ENCODE measurements at regions not wholly inside any gene's neighbourhood (a gene's known extent, or its start where the extent isn't known, plus 50 kb on each side); places are given as distances from the start of the nearest gene placed in this dataset.

GRCh38 chr22:48952256-48953102 lies 875.2 kb downstream of the BRD1 start:
- DNase-seq (ENCODE audit: low read depth), result no peak

DNA sequence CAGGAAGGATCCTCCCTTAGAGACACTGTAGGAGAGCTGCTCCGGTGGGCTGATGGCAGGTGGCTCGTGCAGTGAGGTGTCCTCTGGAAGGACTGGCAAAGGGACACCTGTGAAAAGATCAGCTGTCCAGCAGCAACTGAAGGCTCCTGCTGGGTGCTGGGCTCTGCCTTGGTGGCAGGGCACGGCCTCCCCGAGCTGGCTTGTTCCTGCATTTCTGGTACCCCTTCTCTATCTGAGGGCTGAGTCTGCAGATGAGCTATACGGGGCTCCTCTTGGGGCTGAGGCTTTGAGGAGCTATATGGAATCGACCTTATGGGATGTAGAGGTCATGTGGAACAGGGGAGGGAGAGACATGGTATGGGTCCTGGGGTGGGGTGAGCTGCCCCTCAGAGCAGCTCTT lies 875.8 kb downstream of the BRD1 start:
- no peak for DNase-seq (ENCODE audit: low read depth)

DNA sequence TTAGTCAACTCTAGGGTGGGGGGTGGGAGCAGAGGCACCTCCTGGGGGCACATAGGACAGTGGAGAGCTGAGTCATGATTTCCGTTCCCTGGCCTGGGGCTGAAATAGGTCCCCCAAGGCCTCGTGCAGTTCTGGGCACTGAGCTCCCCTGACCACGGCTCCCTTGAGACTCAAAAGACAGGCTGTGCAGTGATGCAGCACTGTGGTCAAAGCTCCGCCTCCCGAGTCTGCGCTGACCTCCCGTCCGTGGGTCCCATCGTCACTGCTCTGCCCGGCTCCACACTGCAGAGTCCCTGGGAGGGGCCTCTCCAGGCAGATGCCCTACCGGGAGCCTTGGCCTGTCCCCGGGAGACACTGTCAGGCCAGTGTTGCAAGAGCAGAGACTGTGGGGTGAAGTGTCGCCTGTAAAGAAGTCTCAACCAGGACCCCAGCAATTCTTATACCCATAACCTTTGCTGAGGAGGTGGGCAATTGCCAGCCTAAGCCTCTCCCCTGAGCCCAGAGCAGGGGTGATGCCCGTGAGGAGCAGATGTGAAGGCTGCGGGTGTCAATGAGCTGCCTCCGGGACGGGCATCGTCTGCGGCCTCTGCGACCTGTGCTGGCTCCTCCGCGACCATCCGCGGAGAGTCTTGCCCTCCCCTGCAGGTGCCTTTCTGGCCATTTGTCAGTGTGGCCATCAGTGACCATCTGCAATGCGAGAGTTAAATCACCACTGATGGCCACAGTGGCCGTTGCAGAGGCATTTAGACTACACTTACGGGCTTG lies 877.3 kb downstream of the BRD1 start:
- no peak for DNase-seq (ENCODE audit: low read depth)

GRCh38 chr22:48949375-48950149 lies 878.1 kb downstream of the BRD1 start:
- DNase-seq (ENCODE audit: low read depth), result no peak

- DNase-seq (ENCODE audit: low read depth), result no peak
Observed at GRCh38 chr22:48948575-48949170, 879.0 kb downstream of the BRD1 start.

GRCh38 chr22:48947636-48948035 lies 880.0 kb downstream of the BRD1 start:
- DNase-seq (ENCODE audit: low read depth), result no peak

DNA sequence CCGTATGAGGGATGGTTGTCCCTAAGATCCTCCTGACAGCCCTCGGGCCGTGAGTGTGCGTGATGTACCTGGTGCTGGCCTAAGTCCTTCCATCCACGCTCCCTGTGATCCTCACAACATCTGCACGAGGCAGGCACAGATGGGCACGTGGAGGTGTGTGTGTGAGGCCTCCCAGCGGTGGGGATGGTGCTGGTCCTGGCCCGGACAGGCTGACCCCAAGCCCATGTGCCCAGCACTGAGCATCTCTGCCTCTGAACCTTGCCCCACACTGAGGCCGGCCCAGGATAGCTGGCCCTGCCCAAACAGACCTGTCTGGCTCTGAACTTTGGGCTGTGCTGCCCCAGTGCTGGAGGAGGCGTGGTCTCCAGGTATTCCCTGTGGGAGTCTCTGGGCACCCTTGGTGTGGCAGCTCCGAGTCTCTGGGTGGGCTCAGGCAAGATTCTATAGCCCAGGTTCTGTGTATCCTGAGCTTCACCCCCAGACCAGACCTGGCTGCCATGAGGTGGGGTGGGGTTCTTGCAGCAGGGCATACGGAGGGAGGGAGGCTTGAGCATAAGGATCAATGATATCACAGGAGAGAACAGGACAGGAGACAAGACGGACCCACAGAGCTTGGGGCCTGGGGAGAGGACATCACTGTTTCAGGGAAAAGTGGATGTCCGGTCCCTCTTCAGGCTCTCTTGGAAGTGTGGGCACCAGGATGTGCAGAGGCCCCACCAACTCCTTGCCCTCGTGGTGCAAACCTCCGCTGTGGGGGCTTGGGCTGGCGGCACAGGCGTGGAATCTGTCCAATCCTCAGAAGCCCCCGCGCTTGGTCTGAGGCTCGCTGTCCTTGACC lies 881.8 kb downstream of the BRD1 start:
- no peak for DNase-seq (ENCODE audit: low read depth)

GRCh38 chr22:48944751-48945620 lies 882.7 kb downstream of the BRD1 start:
- no peak for DNase-seq (ENCODE audit: low read depth)

- no peak for DNase-seq (ENCODE audit: low read depth)
Observed at GRCh38 chr22:48944433-48944750, 883.3 kb downstream of the BRD1 start.

DNA sequence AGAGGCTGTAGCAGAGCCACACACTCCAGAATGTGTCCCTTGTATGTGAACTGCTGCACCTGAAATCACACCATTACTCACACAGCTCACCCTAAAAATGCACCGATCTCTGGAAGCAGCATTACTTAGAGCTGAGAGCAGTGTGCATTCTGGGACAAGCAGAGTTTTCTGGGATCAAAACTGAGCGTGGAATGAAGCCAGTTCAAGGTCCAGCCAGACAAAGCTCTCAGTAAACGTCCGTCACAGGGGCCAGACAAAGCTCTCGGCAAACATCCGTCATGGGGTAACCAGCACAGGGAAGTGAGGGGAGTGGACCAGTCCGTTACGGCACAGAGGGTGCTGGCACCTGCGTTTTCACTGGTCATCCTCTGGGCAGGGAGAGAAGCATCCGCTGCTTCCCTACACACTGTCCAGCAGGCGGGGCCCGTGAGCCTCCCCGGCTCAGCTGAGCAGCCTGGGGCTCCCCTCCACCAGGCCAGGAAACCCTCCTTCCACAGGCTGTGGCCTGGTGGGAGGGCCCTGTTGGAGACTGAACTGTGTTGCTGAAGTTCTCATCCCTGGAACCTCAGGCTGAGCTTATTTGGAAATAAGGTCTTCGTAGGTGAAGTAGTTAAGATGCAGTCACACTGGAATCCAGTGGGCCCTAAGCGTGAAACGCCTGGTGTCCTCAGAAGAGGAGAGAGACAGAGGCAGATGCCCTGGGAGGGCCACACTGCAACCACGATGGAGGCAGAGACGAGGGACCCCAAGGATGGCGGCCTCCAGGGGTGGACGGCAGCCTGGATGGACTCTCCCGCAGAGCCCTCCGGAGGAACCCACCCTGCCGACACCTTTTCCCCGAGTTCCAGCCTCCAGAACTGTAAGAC lies 883.9 kb downstream of the BRD1 start:
- no peak for DNase-seq (ENCODE audit: low read depth)

DNA sequence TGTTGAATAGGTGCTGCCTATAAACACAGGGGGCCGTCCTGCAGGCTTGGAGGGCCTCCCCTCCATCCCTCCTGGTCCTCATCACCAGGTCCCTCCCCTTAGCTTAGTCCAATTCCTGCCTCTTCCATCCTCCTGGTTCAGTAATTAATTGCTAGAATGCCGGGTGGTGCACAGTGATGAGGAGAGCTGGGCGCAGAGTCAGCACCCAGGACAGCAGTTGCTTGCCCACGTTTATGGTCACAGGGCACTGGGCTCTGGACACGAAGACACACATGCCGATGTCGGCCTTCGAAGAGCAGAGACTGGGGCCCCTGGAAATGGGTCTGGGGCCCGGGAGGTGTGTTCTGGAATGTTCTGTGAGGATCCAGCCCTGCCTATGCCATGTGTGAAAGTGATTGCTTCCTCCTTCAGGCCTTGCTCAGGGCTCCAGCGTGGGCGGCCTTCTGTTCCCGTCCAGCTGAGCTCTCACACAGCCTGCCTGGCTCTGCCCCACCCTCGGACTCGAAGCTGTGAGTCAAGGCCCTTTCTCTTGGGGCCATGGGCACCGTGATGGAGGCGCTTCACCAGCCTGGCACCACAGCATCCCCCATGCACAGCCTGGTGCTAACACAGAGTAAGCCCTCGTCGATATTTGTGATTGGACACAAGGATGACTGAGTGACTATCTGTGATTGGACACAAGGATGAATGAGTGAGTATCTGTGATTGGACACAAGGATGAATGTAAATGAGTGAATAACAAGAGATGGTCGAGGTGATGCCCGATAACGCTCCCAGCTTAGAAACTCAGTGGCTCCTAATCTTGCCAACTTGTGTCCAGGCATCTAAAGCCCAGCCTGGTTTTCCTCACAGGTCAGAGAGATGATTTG lies 884.7 kb downstream of the BRD1 start:
- no peak for DNase-seq (ENCODE audit: low read depth)

DNA sequence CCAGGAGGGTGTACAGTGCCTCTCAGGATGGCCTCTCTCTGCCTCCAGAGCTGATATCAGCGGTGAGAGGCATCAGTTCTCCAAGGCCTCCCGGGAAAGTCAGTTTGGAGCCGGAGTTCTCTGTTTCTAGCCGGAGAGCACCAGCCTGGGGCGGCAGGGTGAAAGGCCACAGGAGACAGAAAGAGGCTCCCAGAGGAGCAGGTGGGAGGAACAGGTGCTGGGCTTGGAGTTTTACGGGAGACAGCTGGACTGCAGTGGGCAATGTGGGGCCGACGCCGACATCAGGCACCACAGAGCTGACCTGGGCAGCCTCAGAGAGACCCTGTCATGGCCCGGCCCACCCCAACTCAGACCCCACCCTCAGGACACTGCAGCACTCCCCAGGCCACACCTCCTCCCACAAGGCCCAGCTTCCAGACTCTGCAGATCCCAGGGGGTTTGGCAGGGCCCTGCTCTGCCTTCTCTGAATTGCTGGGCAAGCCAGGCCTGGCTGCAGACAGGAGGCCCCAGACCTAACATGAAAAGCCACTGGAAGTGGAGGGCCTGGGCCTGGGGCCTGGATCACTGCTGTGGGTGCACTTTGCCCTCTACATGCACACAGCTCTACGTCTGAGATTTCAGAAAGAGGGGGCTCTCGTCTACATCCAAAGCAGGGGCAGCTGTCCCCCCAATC lies 885.6 kb downstream of the BRD1 start:
- no peak for DNase-seq (ENCODE audit: low read depth)

DNA sequence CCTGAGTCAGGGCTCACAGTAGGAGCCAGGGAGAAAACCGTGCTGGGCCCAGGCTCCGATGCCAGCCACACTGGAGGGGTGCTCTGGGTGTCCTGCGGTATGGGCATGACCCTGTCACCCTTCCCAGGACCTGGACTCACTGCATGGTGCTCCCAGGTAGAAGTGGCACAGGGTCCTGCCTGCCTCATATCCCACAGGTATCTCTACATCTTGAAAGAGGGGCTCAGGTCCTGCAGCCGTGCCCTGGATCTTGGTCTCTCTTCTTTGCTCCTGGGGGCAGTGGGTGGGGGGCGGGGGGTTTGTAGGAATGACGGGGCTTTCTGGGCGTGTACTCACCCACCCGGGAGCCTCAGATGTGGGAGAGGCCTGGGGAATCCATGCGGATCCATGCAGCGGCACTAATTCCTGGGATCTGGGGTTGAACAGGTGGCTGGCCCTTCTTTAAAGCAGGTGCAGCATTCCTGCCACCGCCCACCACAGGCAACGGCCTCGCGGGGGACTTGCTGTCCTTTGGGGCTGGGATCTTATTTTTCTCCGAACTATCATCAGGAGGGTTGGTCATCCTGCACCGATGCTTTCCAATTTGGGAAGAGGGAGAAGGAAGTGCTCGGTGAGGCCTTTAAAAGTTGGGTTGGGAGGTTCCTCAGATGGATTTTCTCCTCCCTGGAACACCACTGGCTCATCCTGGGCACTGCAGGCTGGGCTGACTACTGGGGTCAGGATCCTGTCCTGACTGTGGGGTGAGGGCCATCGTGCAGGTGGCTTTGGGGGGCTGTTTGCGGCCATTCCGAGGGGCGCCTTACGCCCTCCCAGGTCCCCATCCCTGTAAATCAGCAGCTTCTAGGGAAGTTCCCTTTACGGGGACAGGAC lies 886.4 kb downstream of the BRD1 start:
- DNase-seq (ENCODE audit: low read depth), result no peak

GRCh38 chr22:48940266-48941032 lies 887.2 kb downstream of the BRD1 start:
- DNase-seq (ENCODE audit: low read depth), result no peak

GRCh38 chr22:48939441-48940265 lies 888.0 kb downstream of the BRD1 start:
- no peak for DNase-seq (ENCODE audit: low read depth)

Data from GM04503 (cell line).